Glutamatergic neuron (in vitro differentiated cells): ENCODE measurements at regions not wholly inside any gene's neighbourhood (a gene's known extent, or its start where the extent isn't known, plus 50 kb on each side); places are given as distances from the start of the nearest gene placed in this dataset.

Experiments
- DNase-seq: peaks from one replicate; pipeline ENCODE4 v3.0.0; 2022
- H3K27ac Mint-ChIP-seq: one replicate; pipeline ENCODE4 v1.8.0; 2020; ENCODE audit warnings: mild to moderate bottlenecking, mixed read lengths, inconsistent platforms; ENCODE audit not compliant: unreplicated experiment
- H3K27me3 Mint-ChIP-seq: one replicate; pipeline ENCODE4 v1.8.0; 2020; ENCODE audit warnings: mild to moderate bottlenecking, moderate library complexity, mixed read lengths, inconsistent platforms; ENCODE audit not compliant: unreplicated experiment
- H3K36me3 Mint-ChIP-seq: one replicate; pipeline ENCODE4 v1.8.0; 2020; ENCODE audit warnings: mild to moderate bottlenecking, mixed read lengths, inconsistent platforms; ENCODE audit not compliant: unreplicated experiment
- H3K4me1 Mint-ChIP-seq: one replicate; pipeline ENCODE4 v1.8.0; 2020; ENCODE audit warnings: mild to moderate bottlenecking, low read depth, mixed read lengths, inconsistent platforms; ENCODE audit not compliant: unreplicated experiment
- H3K4me3 Mint-ChIP-seq: one replicate; pipeline ENCODE4 v1.8.0; 2020; ENCODE audit warnings: mild to moderate bottlenecking, mixed read lengths, inconsistent platforms; ENCODE audit not compliant: unreplicated experiment
- H3K9me3 Mint-ChIP-seq: one replicate; pipeline ENCODE4 v1.8.0; 2020; ENCODE audit warnings: mild to moderate bottlenecking, moderate library complexity, mixed read lengths, inconsistent platforms; ENCODE audit not compliant: unreplicated experiment
- CTCF ChIP-seq: fragments of 200-600 bp; sonication (generic); IDR thresholded peaks from one replicate; pipeline ENCODE4 v1.5.0; 2021; ENCODE audit not compliant: partially characterized antibody, unreplicated experiment

GRCh38 chr10:33863352-33863751 lies 528.9 kb upstream of the NRP1 start:
- H3K9me3 Mint-ChIP-seq = no peaks in the 10 kb centered on the region
- peaks cover 10% of the 10 kb centered on the region for H3K4me1 Mint-ChIP-seq
- H3K27ac Mint-ChIP-seq = no peak overlapping the region
- no peak overlapping the region for H3K4me3 Mint-ChIP-seq
- H3K27me3 Mint-ChIP-seq = peaks cover 1% of the 10 kb centered on the region
- DNase-seq = no peak
- TF ChIP-seq CTCF = no peak
- peaks cover 4% of the 10 kb centered on the region for H3K36me3 Mint-ChIP-seq

- no peak overlapping the region for H3K27ac Mint-ChIP-seq
- H3K27me3 Mint-ChIP-seq = peaks cover 1% of the 10 kb centered on the region
- DNase-seq = no peak
Measured at GRCh38 chr10:33862536-33863105, 528.2 kb upstream of the NRP1 start.

GRCh38 chr10:33861833-33862232 lies 527.4 kb upstream of the NRP1 start:
- TF ChIP-seq CTCF = no peak
- Mint-ChIP-seq H3K9me3 (no peaks in the 10 kb centered on the region), H3K36me3 (no peaks in the 10 kb centered on the region), H3K27me3 (peaks cover 1% of the 10 kb centered on the region), H3K4me3 (no peak overlapping the region), H3K27ac (no peak overlapping the region), H3K4me1 (peaks cover 10% of the 10 kb centered on the region)
- DNase-seq = no peak

More at GRCh38 chr10:33862536-33863105, 528.2 kb upstream of the NRP1 start:
- no peaks in the 10 kb centered on the region for H3K9me3 Mint-ChIP-seq
- peaks cover 10% of the 10 kb centered on the region for H3K4me1 Mint-ChIP-seq
- no peak overlapping the region for H3K4me3 Mint-ChIP-seq
- TF ChIP-seq CTCF = no peak
- peaks cover under 1% of the 10 kb centered on the region for H3K36me3 Mint-ChIP-seq

GRCh38 chr10:33861016-33861704 lies 526.7 kb upstream of the NRP1 start:
- no peak overlapping the region for H3K4me3 Mint-ChIP-seq
- H3K36me3 Mint-ChIP-seq = no peaks in the 10 kb centered on the region
- H3K27me3 Mint-ChIP-seq = peaks cover 1% of the 10 kb centered on the region
- TF ChIP-seq CTCF = no peak
- DNase-seq = no peak
- peaks cover 10% of the 10 kb centered on the region for H3K4me1 Mint-ChIP-seq
- no peaks in the 10 kb centered on the region for H3K9me3 Mint-ChIP-seq
- H3K27ac Mint-ChIP-seq = no peak overlapping the region

- H3K9me3 Mint-ChIP-seq = no peaks in the 10 kb centered on the region
- no peak for DNase-seq
- H3K4me3 Mint-ChIP-seq = no peak overlapping the region
- TF ChIP-seq CTCF = no peak
- peaks cover 10% of the 10 kb centered on the region for H3K4me1 Mint-ChIP-seq
- H3K27me3 Mint-ChIP-seq = peaks cover 1% of the 10 kb centered on the region
- H3K27ac Mint-ChIP-seq = no peak overlapping the region
- H3K36me3 Mint-ChIP-seq = no peaks in the 10 kb centered on the region
Measured at GRCh38 chr10:33860552-33860951, 526.1 kb upstream of the NRP1 start.
